Superior temporal gyrus (tissue), 1 donor: ENCODE measurements at regions not wholly inside any gene's neighbourhood (a gene's known extent, or its start where the extent isn't known, plus 50 kb on each side); places are given as distances from the start of the nearest gene placed in this dataset.
A peak's percentile ranks its signal among the peaks of the same experiment; 100 is the strongest.
"Not testable (repeated sequence)": the region's sequence is repeated elsewhere in the genome, so short reads cannot be mapped to it uniquely, and the experiment has no call there.

Source experiments
- DNase-seq: peaks from one replicate; pipeline ENCODE4 v3.0.0-alpha.2; 2016; ENCODE audit errors: extremely low spot score

DNA sequence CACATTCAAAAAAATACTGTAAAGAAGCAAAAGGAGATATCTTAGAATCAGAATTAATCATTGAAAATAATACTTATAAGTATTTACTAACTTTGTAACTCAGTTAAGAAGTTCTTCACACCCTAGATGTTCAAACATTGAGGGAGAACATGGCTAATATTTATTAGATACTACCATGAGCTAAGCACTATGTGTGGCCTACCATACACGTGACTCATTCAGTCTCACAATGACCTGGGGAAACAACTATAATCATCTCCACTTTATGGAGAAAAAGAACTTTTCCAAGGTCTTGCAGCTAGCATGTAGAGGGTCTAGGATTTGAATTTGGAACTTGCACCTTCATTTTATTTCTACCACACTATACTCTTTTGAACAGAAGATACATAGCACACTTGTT lies 361.9 kb upstream of the CFAP20DC start:
- DNase-seq = no peak

DNA sequence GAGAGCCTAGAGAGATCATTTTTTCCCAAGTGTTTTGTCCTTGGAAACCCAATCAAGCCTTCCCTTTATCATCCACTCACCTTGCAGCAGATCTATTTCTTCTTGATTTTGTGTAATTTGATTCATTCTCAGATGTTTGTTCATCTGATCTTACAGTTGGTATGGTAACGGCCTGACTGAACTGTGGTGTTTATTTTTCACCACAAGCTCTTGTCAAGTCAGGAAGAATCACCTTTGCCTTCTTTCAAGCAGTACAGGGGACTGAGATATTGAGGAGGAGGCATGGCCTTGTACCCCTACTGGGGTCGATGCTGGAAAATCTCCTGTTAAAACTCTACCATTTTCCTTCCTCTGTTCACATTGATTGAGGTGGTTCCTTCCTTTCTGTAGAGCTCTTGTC lies 361.4 kb upstream of the CFAP20DC start:
- no peak for DNase-seq

DNA sequence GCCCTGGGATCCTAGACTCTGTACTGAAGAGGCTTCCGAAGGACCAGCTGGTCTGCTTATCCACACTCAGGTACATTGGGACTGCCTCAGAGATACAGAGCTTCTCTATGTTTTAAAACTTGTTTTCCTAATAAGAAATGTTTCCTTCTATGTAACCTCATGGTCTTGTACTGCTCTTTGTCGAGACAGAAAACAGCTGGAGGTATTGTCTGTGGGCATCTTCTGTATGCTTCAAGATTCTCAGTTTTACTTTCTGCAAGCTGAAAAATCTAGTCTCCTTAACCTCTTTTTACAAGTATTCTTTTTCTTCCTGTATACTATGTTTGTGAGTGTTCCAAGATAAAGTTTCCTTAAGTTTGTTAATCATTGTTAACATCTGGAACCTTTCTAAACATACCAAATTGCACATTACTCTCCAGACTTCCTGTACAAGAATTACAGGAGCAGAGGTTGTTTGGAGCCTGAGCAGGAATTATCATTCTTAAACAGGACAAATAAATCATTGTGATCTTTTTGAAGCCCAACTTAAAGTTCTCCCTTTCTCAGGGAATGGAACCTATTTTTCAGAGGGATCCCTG lies 358.3 kb upstream of the CFAP20DC start:
- DNase-seq = no peak

DNA sequence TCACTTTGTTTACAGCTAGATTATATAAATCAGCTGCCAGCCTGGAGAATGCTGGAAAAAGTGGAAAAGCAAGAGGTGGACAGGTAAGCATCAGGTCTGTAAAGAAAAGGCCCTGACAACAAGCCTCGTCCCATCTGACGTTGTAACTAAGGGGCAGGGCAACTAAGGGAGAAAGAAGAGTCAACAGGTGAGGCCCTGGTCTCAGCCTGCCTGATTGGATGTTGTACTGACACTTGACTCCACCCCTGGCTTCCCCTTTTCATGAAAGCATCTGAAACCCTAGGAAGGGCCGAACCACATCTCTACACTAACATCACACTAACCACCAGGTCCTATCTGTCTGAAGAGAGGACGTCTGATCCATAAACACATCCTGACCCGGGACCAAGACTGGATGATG lies 357.6 kb upstream of the CFAP20DC start:
- no peak for DNase-seq

DNA sequence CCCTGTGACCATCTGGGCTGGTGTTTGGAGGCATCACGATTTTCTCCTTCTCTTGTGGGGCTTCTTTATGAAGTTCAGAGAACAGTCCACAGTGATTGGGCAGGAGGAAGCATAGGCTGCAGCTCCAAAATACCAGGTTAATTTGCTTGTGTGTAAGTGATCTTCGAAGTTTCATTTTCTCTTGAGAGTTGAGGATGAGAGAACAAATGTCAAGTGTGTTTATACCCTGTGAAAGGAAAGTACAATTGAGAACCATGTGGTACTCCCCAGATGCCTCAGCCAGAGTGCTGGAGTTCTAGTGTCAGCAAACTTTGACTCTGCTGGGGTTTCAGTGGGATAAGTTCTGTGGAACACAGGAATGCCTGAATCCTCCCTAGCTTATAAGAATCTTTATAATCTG lies 357.1 kb upstream of the CFAP20DC start:
- no peak for DNase-seq

DNA sequence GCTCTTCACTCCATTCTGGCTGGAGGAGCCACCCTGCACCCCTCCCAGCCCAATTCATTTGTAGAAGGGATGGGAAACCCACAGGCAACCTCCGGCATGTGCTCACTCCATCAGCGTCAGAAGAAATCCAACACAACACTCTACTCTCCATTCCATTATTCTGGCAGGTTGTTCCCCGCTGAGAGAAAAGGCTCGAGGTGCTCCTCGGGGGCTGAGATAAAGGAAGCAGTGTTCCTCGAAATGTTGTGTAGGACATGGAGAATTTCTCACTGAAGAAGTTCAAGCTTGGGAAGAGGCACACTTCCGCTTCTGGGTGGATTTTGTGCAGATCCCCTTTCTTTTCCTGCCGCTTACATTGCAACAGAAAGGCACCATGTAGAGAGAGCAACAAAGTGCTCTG lies 355.0 kb upstream of the CFAP20DC start:
- DNase-seq = no peak

DNA sequence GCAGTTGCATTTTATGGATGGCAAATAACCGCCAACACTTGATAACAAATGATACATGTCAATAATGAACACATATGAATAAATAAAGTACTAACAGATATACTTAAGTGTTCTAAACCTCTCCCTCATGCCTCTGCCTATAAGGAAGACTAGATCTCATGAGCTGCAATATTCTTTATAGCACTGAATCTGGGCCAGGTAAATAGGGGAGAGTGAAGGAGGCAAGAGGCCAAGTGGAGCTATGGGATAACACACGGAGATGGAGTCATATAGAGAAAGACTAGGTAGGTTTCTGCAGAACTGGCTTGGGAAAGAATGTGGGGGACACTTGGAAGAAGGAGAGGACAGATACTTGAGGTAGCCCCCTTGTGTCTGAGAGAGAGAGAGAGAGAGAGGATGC lies 354.2 kb upstream of the CFAP20DC start:
- no peak for DNase-seq

DNA sequence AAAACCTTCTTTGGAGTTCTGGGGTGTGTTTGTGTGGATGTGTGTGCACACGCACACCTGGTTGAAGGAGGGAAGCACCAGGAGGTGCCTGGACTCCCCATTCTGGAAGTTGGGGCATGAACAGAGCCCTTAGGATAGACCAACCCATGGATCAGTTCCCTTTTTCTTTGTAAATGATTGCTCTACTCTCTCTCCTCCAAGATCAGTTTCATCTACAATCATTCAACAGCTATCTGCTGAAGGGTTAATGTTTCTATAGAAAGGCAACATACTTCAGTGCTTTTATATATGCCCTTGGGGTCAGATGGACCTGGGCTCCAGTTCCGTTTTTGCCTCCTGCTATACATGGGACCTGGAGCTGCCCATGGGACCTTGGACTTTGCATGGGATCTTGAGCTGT lies 352.1 kb upstream of the CFAP20DC start:
- DNase-seq = no peak

DNA sequence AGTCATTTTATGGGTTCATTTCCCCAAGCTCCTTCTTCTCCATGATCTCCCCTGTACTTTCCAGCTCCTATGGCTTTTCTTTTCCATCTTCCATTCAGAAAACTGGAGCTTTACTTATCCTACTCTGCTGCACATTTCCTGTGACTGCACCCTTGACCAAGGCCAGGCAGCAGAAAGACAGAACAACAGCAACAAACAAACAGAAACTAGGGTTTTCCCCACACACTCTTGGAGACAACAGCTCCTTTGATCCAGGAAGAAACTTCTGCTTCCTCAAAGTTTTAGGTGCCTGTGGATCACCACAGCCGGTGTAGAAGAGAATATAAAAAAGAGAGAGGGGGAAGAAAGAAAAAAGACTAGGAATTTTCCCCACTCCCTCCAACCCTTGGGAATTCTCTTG lies 342.3 kb upstream of the CFAP20DC start:
- DNase-seq = no peak

DNA sequence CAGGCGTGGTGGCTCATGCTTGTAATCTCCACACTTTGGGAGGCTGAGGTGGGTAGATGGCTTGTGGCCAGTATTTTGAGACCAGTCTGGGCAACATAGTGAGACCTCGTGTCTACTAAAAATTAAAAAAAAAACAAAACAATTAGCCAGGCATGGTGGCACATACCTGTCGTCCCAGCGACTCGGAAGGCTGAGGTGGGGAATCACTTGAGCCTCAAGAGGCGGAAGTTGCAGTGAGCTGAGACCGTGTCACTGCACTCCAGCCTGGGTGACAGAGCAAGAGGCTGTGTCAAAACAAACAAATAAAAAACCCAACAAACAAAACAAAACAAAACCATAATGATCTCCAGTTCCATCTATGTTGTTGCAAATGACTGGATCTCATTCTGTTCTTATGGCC lies 341.3 kb upstream of the CFAP20DC start:
- no peak for DNase-seq

DNA sequence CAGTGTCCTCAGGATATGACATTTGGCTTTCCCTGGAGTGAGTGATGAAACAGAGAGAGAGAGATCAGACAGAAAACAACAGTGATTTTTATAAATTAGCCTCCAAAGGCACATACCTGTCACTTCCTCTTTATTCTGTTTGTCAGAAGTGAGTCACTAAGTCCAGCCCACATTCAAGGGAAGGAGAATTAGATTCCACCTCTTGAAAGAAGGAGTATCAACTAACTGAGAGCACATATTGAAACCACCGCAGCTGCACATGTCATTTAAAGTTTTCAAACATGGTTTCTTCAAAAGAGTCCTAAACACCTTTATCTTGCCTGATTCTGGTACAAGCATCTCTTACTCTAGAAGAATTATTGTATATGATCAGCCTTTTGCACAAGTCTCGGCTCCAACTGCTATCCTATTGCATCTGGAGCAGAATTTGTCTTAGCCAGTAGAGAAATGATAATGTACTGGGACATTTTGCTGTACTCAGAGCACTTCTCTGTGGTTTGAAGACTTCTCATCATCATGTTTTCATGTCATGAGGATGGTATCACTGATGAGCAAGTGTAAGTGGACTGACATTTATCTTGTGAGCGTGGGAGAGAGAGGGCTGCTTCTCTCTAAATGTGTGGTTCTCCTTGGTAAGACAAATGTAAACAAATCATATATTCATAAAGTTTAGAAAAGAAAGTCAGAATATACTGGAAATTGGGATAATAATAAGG lies 338.9 kb upstream of the CFAP20DC start:
- no peak for DNase-seq

DNA sequence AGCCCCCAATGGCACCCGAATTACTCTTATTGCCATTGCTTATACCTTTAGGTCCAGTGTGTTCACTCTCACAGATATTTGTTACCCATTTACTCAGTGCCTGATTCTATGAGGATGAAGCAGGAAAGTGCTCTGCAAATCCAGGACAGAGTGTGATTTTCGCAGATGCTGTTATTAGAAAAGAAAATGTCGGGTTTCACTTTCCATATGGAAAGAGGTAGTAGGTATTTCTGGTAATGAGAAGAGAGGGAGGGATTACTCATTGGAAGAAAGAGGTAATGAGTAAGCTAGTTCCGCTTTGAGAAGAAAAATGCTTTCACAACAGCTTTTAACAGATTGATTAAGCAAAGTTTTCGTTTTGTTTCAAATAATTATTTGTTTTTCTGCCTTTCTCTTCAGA lies 336.3 kb upstream of the CFAP20DC start:
- peak; percentile 32 for DNase-seq

DNA sequence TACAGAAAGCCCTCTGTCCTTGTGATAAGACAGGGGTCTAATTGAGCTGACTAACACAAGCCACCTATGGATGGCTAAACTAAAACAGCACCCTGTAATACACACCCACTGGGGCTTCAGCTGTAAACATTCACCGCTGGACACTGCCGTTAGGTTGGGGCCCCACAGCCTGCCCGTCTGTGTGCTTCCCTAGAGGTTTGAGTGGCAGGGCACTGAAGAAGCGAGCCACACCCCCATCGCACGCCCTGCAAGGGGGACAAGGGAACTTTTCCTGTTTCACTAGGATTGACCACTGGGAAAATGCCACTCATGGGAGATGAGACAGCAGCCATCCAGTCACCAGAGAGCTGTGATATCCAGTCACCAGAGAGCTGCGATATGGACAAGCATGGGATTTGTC lies 335.7 kb upstream of the CFAP20DC start:
- no peak for DNase-seq

DNA sequence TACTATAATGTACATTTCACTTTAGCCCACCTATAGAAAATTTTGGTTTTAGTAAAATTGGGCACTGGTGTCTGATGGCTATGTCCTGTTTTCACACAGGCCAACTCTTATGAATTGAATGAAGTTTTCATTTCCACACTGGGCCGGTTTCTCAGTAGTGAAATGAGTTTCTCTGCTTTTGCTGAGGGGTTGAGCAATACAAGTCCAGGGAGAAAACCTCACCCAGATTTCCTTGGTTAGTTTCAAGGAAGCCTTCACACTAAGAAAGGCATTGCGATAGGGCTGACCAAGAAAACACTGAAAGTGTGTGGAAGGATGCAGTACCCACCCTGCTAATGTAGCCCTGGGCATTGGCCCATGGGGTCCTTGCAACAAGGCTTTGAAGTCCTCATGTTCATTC lies 331.5 kb upstream of the CFAP20DC start:
- no peak for DNase-seq

DNA sequence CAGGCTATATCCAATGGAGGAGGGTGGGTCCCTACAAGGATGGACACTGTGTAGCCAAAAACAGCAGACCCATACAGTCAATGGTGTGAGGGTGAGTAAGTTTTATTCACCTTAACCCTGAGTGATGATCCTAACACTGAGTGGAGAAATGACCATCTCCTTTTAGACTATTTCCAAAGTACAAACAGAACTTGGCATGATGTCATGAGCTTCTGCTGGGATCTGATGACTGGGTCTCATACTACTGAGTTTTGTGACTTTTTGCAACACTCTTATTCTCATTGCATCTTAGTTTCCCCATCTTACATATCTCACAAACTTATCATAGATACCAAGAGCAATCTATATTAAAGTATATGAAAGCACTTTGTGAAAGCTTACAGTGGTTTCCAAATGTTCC lies 330.3 kb upstream of the CFAP20DC start:
- no peak for DNase-seq

DNA sequence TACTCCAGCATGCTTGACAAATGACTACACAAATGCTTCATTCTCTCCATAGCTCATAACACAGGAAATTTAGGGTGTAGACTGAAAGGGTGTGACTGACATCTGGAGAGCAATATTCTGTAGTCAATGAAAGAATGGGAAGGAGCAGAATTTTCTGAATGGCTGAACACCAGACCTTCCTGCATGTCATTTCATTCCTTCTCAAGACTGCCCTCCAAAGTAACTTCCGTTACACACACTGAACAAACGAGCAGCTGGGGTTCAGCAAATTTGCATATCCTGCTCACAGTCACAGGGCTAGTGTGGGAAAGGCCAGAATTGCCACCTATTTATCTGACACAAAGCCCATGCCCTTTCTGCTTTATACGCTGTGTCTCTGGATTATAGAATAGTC lies 325.0 kb upstream of the CFAP20DC start:
- no peak for DNase-seq

DNA sequence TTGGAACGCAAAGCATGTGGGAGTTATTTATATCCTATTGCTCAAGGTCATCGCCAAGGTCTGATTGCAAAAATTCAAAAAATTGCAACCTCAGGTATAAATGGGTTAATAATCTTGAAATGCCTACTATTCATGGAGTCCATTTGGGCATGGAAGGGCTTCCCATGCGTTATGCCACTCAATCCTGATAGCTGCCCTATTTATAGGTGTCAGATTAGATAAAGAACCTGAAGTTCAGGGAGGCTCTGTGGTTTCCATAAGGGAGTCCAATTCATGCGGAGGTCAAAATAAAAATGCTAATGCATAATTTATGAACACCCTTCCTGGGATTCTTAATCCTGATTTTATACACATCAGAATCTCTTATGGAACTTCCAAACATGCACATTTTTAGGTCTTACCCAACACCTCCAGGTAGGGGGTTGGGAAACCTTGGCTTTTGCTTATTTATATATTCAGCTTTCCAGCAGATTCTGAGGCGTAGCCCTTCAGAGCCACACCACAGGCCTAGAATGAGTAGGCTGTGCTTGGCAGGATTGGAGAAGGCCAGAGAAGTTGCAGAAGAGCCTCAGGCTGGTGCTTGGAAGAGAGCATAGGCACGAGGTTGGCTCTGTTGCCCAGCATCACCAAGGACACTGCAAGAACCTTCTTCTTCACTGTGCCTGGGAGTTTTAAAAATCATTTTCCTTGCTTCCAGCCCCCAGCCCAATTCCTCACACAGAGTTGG lies 324.4 kb upstream of the CFAP20DC start:
- DNase-seq = no peak

DNA sequence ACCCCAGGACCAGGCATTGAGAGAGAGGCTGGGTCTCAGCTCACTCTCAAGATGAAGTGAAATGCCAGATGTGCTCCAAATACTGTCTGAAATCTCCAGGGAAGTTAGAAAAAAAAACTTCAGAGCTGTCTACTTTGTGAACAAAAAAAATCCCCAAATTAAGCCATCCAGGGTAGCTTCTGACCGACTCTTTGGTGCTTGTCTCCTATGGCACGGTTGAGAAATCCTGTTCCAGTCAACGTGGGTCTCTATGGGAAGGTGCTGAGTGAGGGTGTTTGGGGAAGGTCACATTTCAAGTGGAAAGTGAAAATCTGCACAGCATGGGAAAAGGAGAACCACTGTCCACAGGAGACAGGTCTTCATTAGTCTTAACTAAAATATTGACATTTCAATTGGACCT lies 322.5 kb upstream of the CFAP20DC start:
- DNase-seq = no peak

DNA sequence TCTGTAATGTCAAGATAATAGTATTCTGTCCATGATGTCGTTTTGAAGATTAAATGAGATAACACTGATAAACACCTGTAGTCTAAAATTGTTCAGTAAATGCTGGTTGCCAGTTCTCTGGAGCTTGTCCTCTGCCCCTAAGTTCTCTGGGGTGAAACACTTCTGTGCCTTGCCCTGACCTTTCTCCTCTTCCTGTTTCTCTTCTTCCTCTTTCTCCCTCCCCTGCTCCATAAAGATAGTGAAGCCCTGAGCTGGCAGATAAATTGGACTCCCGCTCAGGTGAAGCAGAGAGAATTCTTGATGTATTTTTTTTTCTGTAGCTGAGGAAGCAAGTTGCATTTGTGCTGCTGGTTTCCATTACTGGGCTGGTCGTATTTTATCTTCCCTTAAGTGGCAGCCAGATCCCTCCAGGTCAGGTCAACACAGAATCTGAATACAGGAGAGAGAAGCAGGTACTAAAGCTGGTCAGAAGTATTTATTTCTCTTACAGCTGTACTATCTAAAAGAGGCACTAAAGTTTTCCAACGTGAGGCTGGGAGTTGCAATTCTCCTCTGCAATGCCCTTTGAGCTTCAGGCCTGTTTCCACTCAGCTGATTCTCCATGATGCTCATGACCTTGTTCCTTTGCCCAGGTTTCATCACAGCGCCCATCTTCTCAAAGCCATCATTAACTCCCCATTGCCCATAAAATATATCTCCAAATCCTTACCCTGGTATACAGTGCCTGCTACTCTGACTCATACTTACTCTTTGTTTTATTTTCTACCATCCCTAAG lies 319.3 kb upstream of the CFAP20DC start:
- no peak for DNase-seq

DNA sequence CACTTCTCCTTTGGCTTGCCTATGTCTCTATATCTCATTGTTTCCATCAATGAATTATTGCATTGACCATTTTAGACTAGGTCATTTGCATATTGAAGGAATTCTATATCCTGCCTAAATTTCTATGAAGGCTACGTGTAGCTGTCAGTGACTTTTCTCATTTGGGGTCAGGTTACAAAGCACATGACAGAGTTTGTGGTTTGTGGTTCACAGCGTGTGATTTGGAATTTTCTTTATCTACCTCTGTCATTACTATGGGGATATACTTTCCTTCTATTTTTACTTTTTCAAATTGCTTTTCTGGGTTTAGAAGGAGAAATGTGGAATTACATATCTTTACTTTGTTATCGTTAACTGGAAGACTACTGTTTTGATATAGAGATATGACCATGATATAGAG lies 317.3 kb upstream of the CFAP20DC start:
- no peak for DNase-seq

DNA sequence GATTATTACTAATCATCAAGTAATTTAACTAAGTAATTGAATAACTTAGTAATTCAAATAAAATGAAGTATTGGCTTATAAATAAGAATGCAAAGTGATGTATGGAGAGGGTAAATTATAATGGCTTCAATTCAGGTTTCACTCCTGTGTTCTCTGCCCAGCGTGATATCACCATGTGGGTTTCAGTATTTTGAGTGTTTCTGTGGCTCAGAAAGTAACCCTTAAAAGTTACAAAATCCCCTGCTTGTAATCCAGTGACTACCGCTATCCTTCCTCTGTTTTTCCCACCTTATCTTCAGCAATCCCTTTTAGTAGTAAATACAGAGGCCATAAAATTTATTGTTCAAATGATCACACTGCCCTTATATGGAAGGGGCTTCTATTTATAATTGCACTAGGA lies 316.4 kb upstream of the CFAP20DC start:
- DNase-seq = no peak

DNA sequence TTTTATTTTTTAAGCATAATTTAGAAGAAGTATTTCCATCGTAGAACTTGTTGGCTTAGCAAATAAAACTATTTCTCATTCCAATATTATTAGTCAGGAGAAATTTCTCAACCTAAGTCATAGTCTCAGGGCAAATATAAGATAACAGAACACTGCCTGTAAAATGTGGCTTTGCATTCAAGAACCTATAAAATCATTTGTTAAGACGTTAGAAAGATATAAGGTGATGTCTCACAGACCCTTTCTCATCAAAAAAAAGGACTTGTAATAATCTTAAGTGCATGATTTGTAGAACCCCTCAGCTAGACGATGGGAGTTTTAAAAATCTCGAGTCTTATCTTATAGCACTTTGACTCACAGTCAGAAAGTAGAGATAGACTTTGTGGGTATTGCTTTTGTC lies 314.7 kb upstream of the CFAP20DC start:
- DNase-seq = no peak

DNA sequence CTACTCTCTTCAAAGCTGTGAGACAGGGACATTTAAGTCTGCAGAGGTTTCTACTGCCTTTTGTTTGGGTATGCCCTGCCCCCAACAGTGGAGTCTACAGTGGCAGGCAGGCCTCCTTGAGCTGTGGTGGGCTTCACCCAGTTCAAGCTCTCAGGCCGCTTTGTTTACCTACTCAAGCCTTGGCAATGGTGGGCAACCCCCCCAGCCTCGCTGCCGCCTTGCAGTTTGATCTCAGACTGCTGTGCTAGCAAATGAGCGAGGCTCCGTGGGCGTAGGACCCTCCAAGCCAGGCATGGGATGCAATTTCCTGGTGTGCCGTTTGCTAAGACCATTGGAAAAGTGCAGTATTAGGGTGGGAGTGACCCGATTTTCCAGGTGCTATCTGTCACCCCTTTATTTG lies 310.5 kb upstream of the CFAP20DC start:
- DNase-seq = not testable (repeated sequence)
